Neuronal stem cell (in vitro differentiated cells): ENCODE measurements at regions not wholly inside any gene's neighbourhood (a gene's known extent, or its start where the extent isn't known, plus 50 kb on each side); places are given as distances from the start of the nearest gene placed in this dataset.
"Not testable (repeated sequence)": the region's sequence is repeated elsewhere in the genome, so short reads cannot be mapped to it uniquely, and the experiment has no call there.

ENCODE experiments used
- DNase-seq: peaks from one replicate; pipeline ENCODE4 v3.0.0-alpha.2; 2013; ENCODE audit warnings: low spot score
- H2AFZ ChIP-seq: one replicate; pipeline ENCODE4 v1.6.1; 2013; ENCODE audit warnings: mild to moderate bottlenecking, low read length, inconsistent platforms
- H2AK5ac ChIP-seq: 2 replicates; pipeline ENCODE4 v1.6.1; 2013; ENCODE audit warnings: low read depth, mild to moderate bottlenecking, inconsistent platforms, low read length, moderate library complexity, mixed read lengths
- H2BK120ac ChIP-seq: 2 replicates; pipeline ENCODE4 v1.6.1; 2013; ENCODE audit warnings: low read depth, mild to moderate bottlenecking, inconsistent platforms, low read length, moderate library complexity, mixed read lengths
- H2BK12ac ChIP-seq: one replicate; pipeline ENCODE4 v1.6.1; 2013; ENCODE audit warnings: low read length, inconsistent platforms
- H2BK15ac ChIP-seq: 2 replicates; pipeline ENCODE4 v1.6.1; 2013; ENCODE audit warnings: mild to moderate bottlenecking, low read length, inconsistent platforms, mixed read lengths
- H2BK5ac ChIP-seq: one replicate; pipeline ENCODE4 v1.6.1; 2013; ENCODE audit warnings: inconsistent platforms, mild to moderate bottlenecking, low read length, moderate library complexity
- H3K14ac ChIP-seq: one replicate; pipeline ENCODE4 v1.6.1; 2013; ENCODE audit warnings: low read length, inconsistent platforms
- H3K18ac ChIP-seq: 2 replicates; pipeline ENCODE4 v1.6.1; 2013; ENCODE audit warnings: low read length, inconsistent platforms
- H3K23ac ChIP-seq: 2 replicates; pipeline ENCODE4 v1.6.1; 2013; ENCODE audit warnings: low read depth, mild to moderate bottlenecking, mixed read lengths, low read length, inconsistent platforms; ENCODE audit not compliant: poor library complexity
- H3K27ac ChIP-seq: replicated peaks from 3 replicates; pipeline ENCODE4 v1.5.1; 2013; ENCODE audit warnings: low read length, inconsistent platforms
- H3K27me3 ChIP-seq, 3 experiments: 2 replicates each; pipeline ENCODE4 v1.6.1; 2013; ENCODE audit warnings: low read length in 3 of 3, mild to moderate bottlenecking in 2 of 3, inconsistent platforms in 1 of 3, low read depth in 1 of 3, mixed read lengths in 1 of 3, moderate library complexity in 1 of 3; ENCODE audit not compliant: control insufficient read depth in 3 of 3, insufficient read depth in 3 of 3
- H3K36me3 ChIP-seq, 2 donors: replicated peaks in 1 of 2; 2 replicates each; pipeline ENCODE4 v1.6.1; 2013; ENCODE audit warnings: low read length in 2 of 2; ENCODE audit not compliant: control insufficient read depth in 2 of 2, insufficient read depth in 2 of 2
- H3K4ac ChIP-seq: 2 replicates; pipeline ENCODE4 v1.6.1; 2013; ENCODE audit warnings: inconsistent platforms, mild to moderate bottlenecking, low read length, moderate library complexity
- H3K4me1 ChIP-seq, 2 donors: 1 replicate in 1 of 2; 2 replicates in 1 of 2; pipeline ENCODE4 v1.6.1; 2013; ENCODE audit warnings: low read length in 2 of 2, low read depth in 1 of 2; ENCODE audit not compliant: control insufficient read depth in 2 of 2, insufficient read depth in 1 of 2
- H3K4me2 ChIP-seq: one replicate; pipeline ENCODE4 v1.6.1; 2013; ENCODE audit warnings: mild to moderate bottlenecking, low read length, inconsistent platforms; ENCODE audit not compliant: insufficient read depth, poor library complexity, severe bottlenecking
- H3K4me3 ChIP-seq, 2 donors: 2 replicates each; pipeline ENCODE4 v1.5.1; 2013; ENCODE audit warnings: low read length in 2 of 2, mild to moderate bottlenecking in 2 of 2, inconsistent platforms in 1 of 2, moderate library complexity in 1 of 2
- H3K79me1 ChIP-seq: one replicate; pipeline ENCODE4 v1.6.1; 2013; ENCODE audit warnings: low read depth, mild to moderate bottlenecking, inconsistent platforms, low read length, moderate library complexity
- H3K9ac ChIP-seq: one replicate; pipeline ENCODE4 v1.6.1; 2013; ENCODE audit warnings: mild to moderate bottlenecking, low read depth, low read length, inconsistent platforms; ENCODE audit not compliant: poor library complexity
- H3K9me3 ChIP-seq, 2 donors: replicated peaks in 1 of 2; 2 replicates each; pipeline versions ENCODE3 to v1.6.1; 2013; ENCODE audit warnings: low read length in 2 of 2, mild to moderate bottlenecking in 2 of 2, inconsistent platforms in 1 of 2, low read depth in 1 of 2, mixed read lengths in 1 of 2, moderate library complexity in 1 of 2; ENCODE audit not compliant: control insufficient read depth in 2 of 2, insufficient read depth in 1 of 2
- H4K8ac ChIP-seq: one replicate; pipeline ENCODE4 v1.6.1; 2013; ENCODE audit warnings: low read depth, mild to moderate bottlenecking, inconsistent platforms, low read length, moderate library complexity
- H4K91ac ChIP-seq: one replicate; pipeline ENCODE4 v1.6.1; 2013; ENCODE audit warnings: low read length, low read depth, mild to moderate bottlenecking, inconsistent platforms; ENCODE audit not compliant: poor library complexity
- WGBS, 2 donors: extraction: QIAGEN DNeasy Blood & Tissue Kit; methylation state at CpG; one replicate each; pipeline ENCODE4 v1.1.7; 2013; ENCODE audit warnings: missing lambda C conversion rate in 2 of 2, mixed read lengths in 1 of 2; ENCODE audit not compliant: insufficient read length in 2 of 2, insufficient replicate concordance in 1 of 2; ENCODE audit errors: extremely low coverage in 2 of 2; 5-methylcytosine and 5-hydroxymethylcytosine counted together

GRCh38 chr4:22597471-22597870, 81.6 kb upstream of the ADGRA3 start:
- H3K23ac ChIP-seq: no peak overlapping the region
- no peak overlapping the region for H2AK5ac ChIP-seq
- DNase-seq: no peak
- no peak overlapping the region for H3K18ac ChIP-seq
- peak overlapping the region; percentile 56 for H3K14ac ChIP-seq
- H2AFZ ChIP-seq: no peak overlapping the region
- H3K9ac ChIP-seq: no peak overlapping the region
- no peak overlapping the region for H2BK5ac ChIP-seq
- no CpG with 5 or more reads among the region's 5 CpGs for whole genome bisulfite sequencing, 2 donors
- H3K9me3 ChIP-seq: no peaks in the 10 kb centered on the region
- no peaks in the 10 kb centered on the region for H3K4me1 ChIP-seq
- H3K27ac ChIP-seq: no peak overlapping the region
- H4K8ac ChIP-seq: no peak overlapping the region
- H3K79me1 ChIP-seq: no peaks in the 10 kb centered on the region
- no peaks in the 10 kb centered on the region for H3K27me3 ChIP-seq
- no peak overlapping the region for H2BK120ac ChIP-seq
- no peak overlapping the region for H3K4me2 ChIP-seq
- no peak overlapping the region for H3K4ac ChIP-seq
- H3K4me3 ChIP-seq: no peak overlapping the region
- H2BK12ac ChIP-seq: no peak overlapping the region
- H4K91ac ChIP-seq: no peak overlapping the region
- no peak overlapping the region for H2BK15ac ChIP-seq
- no peaks in the 10 kb centered on the region for H3K36me3 ChIP-seq

GRCh38 chr4:22598113-22599047, 82.5 kb upstream of the ADGRA3 start:
- H3K14ac ChIP-seq, H2BK15ac ChIP-seq, H3K23ac ChIP-seq, H3K9me3 ChIP-seq, H2BK12ac ChIP-seq, H3K27ac ChIP-seq, H2AFZ ChIP-seq, H3K4me1 ChIP-seq, H3K9ac ChIP-seq, H3K36me3 ChIP-seq, H3K79me1 ChIP-seq, H2BK120ac ChIP-seq, DNase-seq, H3K4ac ChIP-seq, H3K27me3 ChIP-seq, H3K18ac ChIP-seq, H4K8ac ChIP-seq, H4K91ac ChIP-seq, H3K4me2 ChIP-seq, H3K4me3 ChIP-seq, H2AK5ac ChIP-seq, H2BK5ac ChIP-seq: not testable (repeated sequence)
- WGBS, 2 donors: no CpG with 5 or more reads among the region's 8 CpGs

- H3K27me3 ChIP-seq, H4K8ac ChIP-seq, H4K91ac ChIP-seq, H2BK5ac ChIP-seq, H3K9me3 ChIP-seq, H2BK15ac ChIP-seq, H3K4me1 ChIP-seq, H3K79me1 ChIP-seq, H2BK12ac ChIP-seq, H3K14ac ChIP-seq, H3K23ac ChIP-seq, H2AFZ ChIP-seq, H3K4ac ChIP-seq, H2AK5ac ChIP-seq, H3K27ac ChIP-seq, H3K36me3 ChIP-seq, H2BK120ac ChIP-seq, H3K4me2 ChIP-seq, DNase-seq, H3K9ac ChIP-seq, H3K4me3 ChIP-seq: not testable (repeated sequence)
- H3K18ac ChIP-seq: peak overlapping the region; percentile 67
- no CpG with 5 or more reads among the region's 22 CpGs for WGBS, 2 donors
These were observed 83.5 kb upstream of the ADGRA3 start for GRCh38 chr4:22599228-22599928.

GRCh38 chr4:22599929-22600432, 84.1 kb upstream of the ADGRA3 start:
- H3K14ac ChIP-seq, H3K27ac ChIP-seq, H3K4ac ChIP-seq, H3K79me1 ChIP-seq, H2AK5ac ChIP-seq, H2BK5ac ChIP-seq, H3K18ac ChIP-seq, H4K8ac ChIP-seq, H4K91ac ChIP-seq, H3K9me3 ChIP-seq, H2BK120ac ChIP-seq, H2AFZ ChIP-seq, H3K23ac ChIP-seq, DNase-seq, H3K36me3 ChIP-seq, H3K4me2 ChIP-seq, H3K4me1 ChIP-seq, H2BK15ac ChIP-seq, H3K27me3 ChIP-seq, H3K9ac ChIP-seq, H3K4me3 ChIP-seq, H2BK12ac ChIP-seq: not testable (repeated sequence)
- no CpG with 5 or more reads among the region's 8 CpGs for WGBS, 2 donors
